ENCODE measurements at regions not wholly inside any gene's neighbourhood (a gene's known extent, or its start where the extent isn't known, plus 50 kb on each side); places are given as distances from the start of the nearest gene placed in this dataset.

GRCh38 chr16:55001931-55002330, 71.3 kb downstream of the IRX5 start:
- TF ChIP-seq CTCF (IDR thresholded peaks at IDR 0.05) = no peak
- no peak for TF ChIP-seq POLR2A (IDR thresholded peaks at IDR 0.05)

Measured in Peyer's patch (tissue), 4 donors.